GM21737 (cell line): ENCODE measurements at regions not wholly inside any gene's neighbourhood (a gene's known extent, or its start where the extent isn't known, plus 50 kb on each side); places are given as distances from the start of the nearest gene placed in this dataset.
"Not testable (repeated sequence)": the region's sequence is repeated elsewhere in the genome, so short reads cannot be mapped to it uniquely, and the experiment has no call there.

Source experiments
- ATAC-seq: cut with Tn5 transposase; IDR thresholded peaks from one replicate; pipeline ENCODE4 v1.9.1; 2021; ENCODE audit warnings: mild to moderate bottlenecking, moderate library complexity; ENCODE audit not compliant: unreplicated experiment

DNA sequence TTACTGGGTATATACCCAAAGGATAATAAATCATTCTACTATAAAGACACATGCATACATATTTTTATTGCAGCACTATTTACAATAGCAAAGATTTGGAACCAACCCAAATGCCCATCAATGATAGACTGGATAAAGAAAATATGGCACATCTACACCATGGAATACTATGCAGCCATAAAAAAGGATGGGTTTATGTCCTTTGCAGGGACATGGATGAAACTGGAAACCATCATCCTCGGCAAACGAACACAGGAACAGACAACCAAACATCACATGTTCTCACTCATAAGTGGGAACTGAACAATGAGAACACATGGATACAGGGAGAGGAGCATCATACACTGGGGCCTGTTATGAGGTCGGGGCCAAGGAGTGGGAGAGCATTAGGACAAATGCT lies 665.0 kb upstream of the KCNMB2 start:
- not testable (repeated sequence) for ATAC-seq

GRCh38 chr3:177878192-177878591 lies 658.0 kb upstream of the KCNMB2 start:
- ATAC-seq, result no peak

- ATAC-seq, result no peak
Measured at GRCh38 chr3:177878957-177879356, 657.3 kb upstream of the KCNMB2 start.

GRCh38 chr3:177881351-177881750 lies 654.9 kb upstream of the KCNMB2 start:
- ATAC-seq, result no peak

GRCh38 chr3:177882124-177882648 lies 654.0 kb upstream of the KCNMB2 start:
- no peak for ATAC-seq

GRCh38 chr3:177883091-177883490 lies 653.1 kb upstream of the KCNMB2 start:
- ATAC-seq, result no peak

- ATAC-seq, result no peak
Measured at GRCh38 chr3:177883957-177884356, 652.3 kb upstream of the KCNMB2 start.

DNA sequence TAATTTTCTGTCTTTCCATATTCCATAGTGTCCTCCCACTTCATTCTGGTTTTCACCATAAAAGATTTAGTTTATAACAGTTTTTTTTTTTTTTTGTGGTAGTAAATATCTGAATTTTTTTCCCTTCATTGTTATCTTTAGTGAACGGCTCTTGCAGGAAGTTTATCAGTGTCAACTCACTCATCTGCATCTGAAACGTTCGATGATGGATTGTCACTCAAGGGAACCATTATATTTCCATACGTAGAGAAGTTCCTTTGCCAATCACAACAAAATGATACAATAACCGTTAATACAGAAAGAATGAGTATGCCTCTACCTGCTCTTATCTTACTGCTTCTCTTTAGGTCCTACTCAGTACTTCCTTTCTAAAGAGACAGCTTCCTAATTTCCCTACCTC lies 651.2 kb upstream of the KCNMB2 start:
- no peak for ATAC-seq

- no peak for ATAC-seq
Measured at GRCh38 chr3:177886501-177886900, 649.7 kb upstream of the KCNMB2 start.

GRCh38 chr3:177887475-177887874 lies 648.8 kb upstream of the KCNMB2 start:
- no peak for ATAC-seq

GRCh38 chr3:177889161-177889560 lies 647.1 kb upstream of the KCNMB2 start:
- no peak for ATAC-seq

DNA sequence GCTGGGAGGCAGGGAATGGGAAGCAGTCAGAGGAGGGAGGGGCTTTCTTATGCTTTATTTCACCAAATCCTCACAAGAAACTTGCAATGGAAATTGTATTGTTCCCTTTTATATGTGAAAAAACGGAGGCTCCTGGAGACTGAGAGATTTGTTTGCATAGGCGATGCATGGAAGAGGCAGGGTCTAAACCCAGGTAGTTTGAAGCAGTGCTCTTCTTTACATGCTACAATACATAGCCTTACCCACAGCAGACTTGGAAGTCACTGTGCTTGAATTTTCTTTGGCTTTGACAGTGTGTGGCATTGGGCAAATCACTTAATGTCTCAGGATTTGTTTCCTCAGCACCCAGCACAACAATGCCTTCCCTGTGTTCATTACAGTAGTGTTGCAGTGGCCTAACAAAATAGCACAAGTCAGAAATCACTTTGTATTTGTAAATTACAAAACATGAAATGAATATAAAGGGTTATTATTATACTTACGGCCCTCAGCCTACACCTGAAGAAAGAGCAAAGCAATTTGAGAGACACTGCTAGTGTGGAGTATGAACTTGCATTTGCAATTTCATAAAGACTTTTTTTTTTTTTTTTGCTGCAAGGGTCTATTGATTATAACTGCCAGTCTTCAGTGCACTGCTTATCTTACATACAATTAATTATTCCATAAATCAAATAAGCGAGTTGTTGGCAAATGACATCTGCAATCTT lies 646.4 kb upstream of the KCNMB2 start:
- no peak for ATAC-seq

DNA sequence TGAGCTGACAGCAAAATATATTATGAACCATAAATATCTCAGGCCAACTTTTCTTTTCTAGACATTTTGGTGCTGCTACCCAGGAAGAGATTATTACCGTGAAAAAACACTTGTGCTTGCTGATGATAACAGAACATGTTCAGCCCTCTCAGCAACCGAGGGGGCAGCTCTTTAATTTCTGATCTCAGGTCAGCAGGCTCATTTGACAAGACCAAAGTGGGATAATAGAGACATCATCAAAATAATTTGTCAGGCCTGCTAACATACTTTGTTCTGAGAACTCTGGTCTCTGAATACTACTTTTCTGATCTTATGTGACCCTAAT lies 645.9 kb upstream of the KCNMB2 start:
- ATAC-seq, result no peak

GRCh38 chr3:177891569-177891968 lies 644.7 kb upstream of the KCNMB2 start:
- ATAC-seq, result not testable (repeated sequence)

GRCh38 chr3:177893331-177893730 lies 642.9 kb upstream of the KCNMB2 start:
- ATAC-seq, result no peak

DNA sequence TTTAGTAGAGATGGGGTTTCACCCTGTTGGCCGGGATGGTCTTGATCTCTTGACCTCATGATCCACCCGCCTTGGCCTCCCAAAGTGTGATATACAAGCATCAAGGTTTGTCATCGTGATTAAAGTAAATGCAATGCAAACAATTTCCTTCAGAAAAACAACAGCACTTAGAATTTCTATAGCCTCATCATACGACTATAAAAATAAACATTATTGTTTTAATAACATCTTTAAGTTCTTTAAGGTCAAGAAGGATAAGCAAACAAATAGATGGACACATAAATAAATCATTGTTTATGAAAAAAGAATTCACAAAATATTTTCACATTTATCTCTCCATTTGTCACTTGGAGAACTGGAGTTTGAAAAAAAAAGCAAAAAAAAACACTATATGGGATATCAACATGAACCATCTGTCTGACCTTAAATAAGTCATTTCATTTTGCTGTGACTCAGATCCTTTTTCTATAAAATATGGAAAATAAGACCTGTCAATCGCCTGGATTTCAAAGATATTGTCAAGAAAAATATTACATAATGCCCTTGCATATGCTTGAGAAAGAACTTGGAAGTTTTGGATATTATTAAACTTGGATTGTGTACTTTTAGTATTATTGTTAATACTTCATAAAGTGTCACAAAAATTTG lies 642.0 kb upstream of the KCNMB2 start:
- ATAC-seq, result no peak

GRCh38 chr3:177898185-177898584 lies 638.1 kb upstream of the KCNMB2 start:
- no peak for ATAC-seq

- ATAC-seq, result no peak
Measured at GRCh38 chr3:177899275-177900067, 636.8 kb upstream of the KCNMB2 start.

DNA sequence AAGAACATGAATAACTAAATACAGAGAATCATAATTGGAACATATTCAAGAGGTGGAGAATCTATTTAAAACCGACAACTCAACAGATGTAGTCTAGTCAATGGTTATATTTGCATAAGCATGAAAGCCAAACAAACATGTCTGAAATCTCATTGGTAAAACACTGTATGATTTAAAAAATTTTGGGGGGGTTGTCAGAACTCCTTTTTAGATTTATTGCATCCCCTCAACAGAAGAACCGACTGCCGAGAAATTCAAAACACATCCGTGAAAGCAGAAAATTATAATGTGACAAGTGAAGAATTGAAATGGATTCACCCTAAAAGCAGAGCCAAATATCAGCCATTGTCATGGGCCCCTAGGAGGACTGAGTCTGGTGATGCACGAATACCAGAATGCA lies 633.4 kb upstream of the KCNMB2 start:
- ATAC-seq, result no peak

- ATAC-seq, result no peak
Measured at GRCh38 chr3:177904621-177905020, 631.6 kb upstream of the KCNMB2 start.

DNA sequence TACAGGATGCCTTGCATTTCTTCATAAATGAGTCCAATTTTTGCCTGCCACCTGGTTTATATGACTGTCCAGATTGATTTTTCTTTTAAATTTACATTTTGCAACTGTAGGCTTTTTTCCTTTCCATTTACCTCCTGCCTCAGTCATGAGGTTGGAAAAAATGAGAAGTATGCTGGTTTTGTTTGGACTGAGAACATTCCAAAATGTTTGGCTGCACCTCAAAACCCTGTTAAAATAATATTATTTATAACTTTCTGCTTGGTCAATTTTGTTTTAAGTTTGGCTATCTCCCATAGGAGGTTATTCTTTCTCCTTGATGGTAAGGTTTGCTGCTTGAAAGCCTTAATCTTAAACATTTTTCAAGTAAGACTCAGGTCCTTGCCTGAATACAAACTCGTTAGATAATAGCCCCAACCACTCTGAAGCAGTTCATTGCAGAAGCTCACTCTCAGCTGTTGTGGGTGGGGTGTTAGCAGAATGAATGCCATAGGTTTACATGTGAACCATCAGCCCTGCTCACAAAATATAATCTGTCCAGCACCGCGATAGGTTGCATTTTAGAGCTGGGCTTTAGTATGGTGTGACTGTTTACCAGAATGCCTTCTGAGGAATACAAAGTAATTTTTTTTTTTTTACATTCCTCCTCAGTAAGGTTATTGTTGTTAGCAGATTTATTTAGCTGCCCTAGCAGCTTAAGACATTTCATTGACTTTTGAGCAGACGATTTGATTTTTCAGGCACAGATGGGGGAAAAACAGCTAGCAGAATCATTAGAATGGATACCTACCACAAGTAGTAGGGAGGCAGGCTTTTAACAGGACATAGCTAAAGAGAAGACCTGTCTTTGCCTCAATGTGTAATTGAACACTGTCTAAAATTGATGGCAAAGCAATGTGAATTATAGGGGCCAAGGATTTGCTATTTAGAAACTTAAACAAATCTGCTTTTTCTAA lies 630.8 kb upstream of the KCNMB2 start:
- ATAC-seq, result no peak
